Large intestine (tissue), 3 donors: ENCODE measurements at regions not wholly inside any gene's neighbourhood (a gene's known extent, or its start where the extent isn't known, plus 50 kb on each side); places are given as distances from the start of the nearest gene placed in this dataset.

ENCODE experiments used
- DNase-seq, 2 donors: peaks; one replicate each; pipeline versions ENCODE4 v3.0.0 to v3.0.0-alpha.2; 2013
- H3K27ac ChIP-seq: one replicate; pipeline ENCODE4 v1.5.1; 2013; ENCODE audit warnings: low read length
- H3K27me3 ChIP-seq: 2 replicates; pipeline ENCODE4 v1.6.1; 2013; ENCODE audit warnings: low read length; ENCODE audit not compliant: control insufficient read depth, insufficient read depth
- H3K36me3 ChIP-seq: 2 replicates; pipeline ENCODE4 v1.6.1; 2013; ENCODE audit warnings: low read length; ENCODE audit not compliant: control insufficient read depth, insufficient read depth
- H3K4me1 ChIP-seq: one replicate; pipeline ENCODE4 v1.6.1; 2013; ENCODE audit warnings: low read length; ENCODE audit not compliant: control insufficient read depth, insufficient read depth
- H3K4me3 ChIP-seq: one replicate; pipeline ENCODE4 v1.5.1; 2013; ENCODE audit warnings: low read length
- H3K9me3 ChIP-seq: one replicate; pipeline ENCODE4 v1.6.1; 2013; ENCODE audit warnings: mild to moderate bottlenecking, low read depth, low read length, moderate library complexity; ENCODE audit not compliant: control insufficient read depth
- WGBS: methylation state at CpG from one replicate; pipeline ENCODE4 v1.1.5; 2013; ENCODE audit warnings: low lambda C conversion rate; ENCODE audit not compliant: insufficient coverage; 5-methylcytosine and 5-hydroxymethylcytosine counted together

GRCh38 chr5:124633209-124633608 lies 113.2 kb downstream of the ZNF608 start:
- Histone ChIP-seq H3K27ac (no peak overlapping the region), H3K36me3 (peaks cover 9% of the 10 kb centered on the region), H3K4me1 (peaks cover 37% of the 10 kb centered on the region), H3K27me3 (no peaks in the 10 kb centered on the region), H3K9me3 (no peaks in the 10 kb centered on the region), H3K4me3 (no peak overlapping the region)
- no CpG with 5 or more reads among the region's 5 CpGs for WGBS
- DNase-seq: peak in 1 of 2 donors; percentile 41

GRCh38 chr5:124631874-124632550 lies 114.4 kb downstream of the ZNF608 start:
- Histone ChIP-seq H3K4me1 (peaks cover 37% of the 10 kb centered on the region), H3K4me3 (no peak overlapping the region), H3K27me3 (no peaks in the 10 kb centered on the region), H3K9me3 (no peaks in the 10 kb centered on the region), H3K36me3 (peaks cover 6% of the 10 kb centered on the region), H3K27ac (no peak overlapping the region)
- WGBS: 80% methylated on average over 1 of the region's 3 CpGs
- DNase-seq: no peak

GRCh38 chr5:124630767-124631704 lies 115.4 kb downstream of the ZNF608 start:
- Histone ChIP-seq H3K9me3 (no peaks in the 10 kb centered on the region), H3K27ac (peak overlapping the region; percentile 9), H3K36me3 (peaks cover 2% of the 10 kb centered on the region), H3K27me3 (no peaks in the 10 kb centered on the region), H3K4me3 (no peak overlapping the region), H3K4me1 (peaks cover 37% of the 10 kb centered on the region)
- WGBS: no CpG with 5 or more reads among the region's 5 CpGs
- peak in 1 of 2 donors; percentile 36 for DNase-seq

GRCh38 chr5:124628721-124629596 lies 117.5 kb downstream of the ZNF608 start:
- peak overlapping the region; percentile 11 for H3K4me3 ChIP-seq
- WGBS: no CpG with 5 or more reads among the region's 17 CpGs
- peaks cover 30% of the 10 kb centered on the region for H3K4me1 ChIP-seq
- H3K27me3 ChIP-seq: no peaks in the 10 kb centered on the region
- peak; percentile 95 to 97 for DNase-seq
- no peaks in the 10 kb centered on the region for H3K9me3 ChIP-seq
- H3K27ac ChIP-seq: peak overlapping the region; percentile 96
- no peaks in the 10 kb centered on the region for H3K36me3 ChIP-seq

GRCh38 chr5:124627815-124628595 lies 118.4 kb downstream of the ZNF608 start:
- H3K27ac ChIP-seq: peak overlapping the region; percentile 96
- H3K4me3 ChIP-seq: no peak overlapping the region
- H3K4me1 ChIP-seq: peaks cover 26% of the 10 kb centered on the region
- peak in 1 of 2 donors; percentile 30 for DNase-seq
- WGBS: 100% methylated on average over 3 of the region's 17 CpGs
- no peaks in the 10 kb centered on the region for H3K36me3 ChIP-seq
- no peaks in the 10 kb centered on the region for H3K9me3 ChIP-seq
- H3K27me3 ChIP-seq: no peaks in the 10 kb centered on the region

- Histone ChIP-seq H3K4me3 (no peak overlapping the region), H3K27ac (no peak overlapping the region), H3K27me3 (no peaks in the 10 kb centered on the region), H3K9me3 (no peaks in the 10 kb centered on the region), H3K4me1 (peaks cover 25% of the 10 kb centered on the region), H3K36me3 (no peaks in the 10 kb centered on the region)
- no CpG with 5 or more reads among the region's 2 CpGs for WGBS
- DNase-seq: no peak
These were observed 120.4 kb downstream of the ZNF608 start for GRCh38 chr5:124626053-124626452.

GRCh38 chr5:124623265-124623664 lies 123.2 kb downstream of the ZNF608 start:
- Histone ChIP-seq H3K4me3 (no peak overlapping the region), H3K4me1 (peaks cover under 1% of the 10 kb centered on the region), H3K27ac (no peak overlapping the region), H3K27me3 (no peaks in the 10 kb centered on the region), H3K9me3 (no peaks in the 10 kb centered on the region), H3K36me3 (no peaks in the 10 kb centered on the region)
- no peak for DNase-seq
- WGBS: 100% methylated on average over 2 of the region's 5 CpGs

GRCh38 chr5:124622851-124623250 lies 123.6 kb downstream of the ZNF608 start:
- 71% methylated on average over 3 of the region's 3 CpGs for WGBS
- no peak for DNase-seq
- H3K27me3 ChIP-seq: no peaks in the 10 kb centered on the region
- no peak overlapping the region for H3K27ac ChIP-seq
- H3K36me3 ChIP-seq: no peaks in the 10 kb centered on the region
- H3K4me1 ChIP-seq: no peaks in the 10 kb centered on the region
- no peaks in the 10 kb centered on the region for H3K9me3 ChIP-seq
- H3K4me3 ChIP-seq: no peak overlapping the region

GRCh38 chr5:124621279-124621678 lies 125.2 kb downstream of the ZNF608 start:
- Histone ChIP-seq H3K36me3 (no peaks in the 10 kb centered on the region), H3K9me3 (no peaks in the 10 kb centered on the region), H3K27ac (no peak overlapping the region), H3K4me1 (no peaks in the 10 kb centered on the region), H3K27me3 (no peaks in the 10 kb centered on the region), H3K4me3 (no peak overlapping the region)
- no peak for DNase-seq
- no CpG with 5 or more reads among the region's 5 CpGs for whole genome bisulfite sequencing
